ENCODE measurements at regions not wholly inside any gene's neighbourhood (a gene's known extent, or its start where the extent isn't known, plus 50 kb on each side); places are given as distances from the start of the nearest gene placed in this dataset.

- no peak for DNase-seq
Observed at GRCh38 chr2:177093371-177093770, 119.2 kb upstream of the HNRNPA3 start.

GRCh38 chr2:177098001-177098613 is 114.5 kb upstream of the HNRNPA3 start:
- no peak for DNase-seq

GRCh38 chr2:177101930-177102329 is 110.7 kb upstream of the HNRNPA3 start:
- DNase-seq: no peak

- DNase-seq: no peak
Observed at GRCh38 chr2:177106212-177106611, 106.4 kb upstream of the HNRNPA3 start.

GRCh38 chr2:177108890-177109289 is 103.7 kb upstream of the HNRNPA3 start:
- no peak for DNase-seq

- DNase-seq: no peak
Observed at GRCh38 chr2:177114712-177115111, 97.9 kb upstream of the HNRNPA3 start.

- no peak for DNase-seq
Observed at GRCh38 chr2:177117755-177118154, 94.8 kb upstream of the HNRNPA3 start.

GRCh38 chr2:177118636-177119035 is 94.0 kb upstream of the HNRNPA3 start:
- DNase-seq: no peak

- no peak for DNase-seq
Observed at GRCh38 chr2:177119099-177119498, 93.5 kb upstream of the HNRNPA3 start.

- no peak for DNase-seq
Observed at GRCh38 chr2:177123048-177123447, 89.5 kb upstream of the HNRNPA3 start.

GRCh38 chr2:177124371-177124770 is 88.2 kb upstream of the HNRNPA3 start:
- DNase-seq: no peak

- no peak for DNase-seq
Observed at GRCh38 chr2:177127821-177128220, 84.8 kb upstream of the HNRNPA3 start.

GRCh38 chr2:177129610-177130009 is 83.0 kb upstream of the HNRNPA3 start:
- no peak for DNase-seq

- DNase-seq: no peak
Observed at GRCh38 chr2:177131858-177132257, 80.7 kb upstream of the HNRNPA3 start.

- DNase-seq: no peak
Observed at GRCh38 chr2:177138823-177139222, 73.8 kb upstream of the HNRNPA3 start.

GRCh38 chr2:177141866-177142265 is 70.7 kb upstream of the HNRNPA3 start:
- DNase-seq: no peak

- peak; percentile 72 for DNase-seq
Observed at GRCh38 chr2:177143444-177143843, 69.2 kb upstream of the HNRNPA3 start.

- DNase-seq: peak; percentile 65
Observed at GRCh38 chr2:177147093-177147694, 65.4 kb upstream of the HNRNPA3 start.

- no peak for DNase-seq
Observed at GRCh38 chr2:177147834-177148445, 64.7 kb upstream of the HNRNPA3 start.

GRCh38 chr2:177148477-177149154 is 64.0 kb upstream of the HNRNPA3 start:
- DNase-seq: peak; percentile 74

GRCh38 chr2:177149155-177149503 is 63.5 kb upstream of the HNRNPA3 start:
- no peak for DNase-seq

GRCh38 chr2:177153805-177154204 is 58.8 kb upstream of the HNRNPA3 start:
- no peak for DNase-seq

- no peak for DNase-seq
Observed at GRCh38 chr2:177154809-177155208, 57.8 kb upstream of the HNRNPA3 start.

GRCh38 chr2:177155631-177156030 is 57.0 kb upstream of the HNRNPA3 start:
- no peak for DNase-seq

Measured in fibroblast of skin of right biceps (primary cell).